Medulla oblongata (tissue), 1 donor: ENCODE measurements at regions not wholly inside any gene's neighbourhood (a gene's known extent, or its start where the extent isn't known, plus 50 kb on each side); places are given as distances from the start of the nearest gene placed in this dataset.
"Not testable (repeated sequence)": the region's sequence is repeated elsewhere in the genome, so short reads cannot be mapped to it uniquely, and the experiment has no call there.

ENCODE experiments used
- DNase-seq: peaks from one replicate; pipeline ENCODE4 v3.0.0-alpha.2; 2015; ENCODE audit errors: extremely low spot score

DNA sequence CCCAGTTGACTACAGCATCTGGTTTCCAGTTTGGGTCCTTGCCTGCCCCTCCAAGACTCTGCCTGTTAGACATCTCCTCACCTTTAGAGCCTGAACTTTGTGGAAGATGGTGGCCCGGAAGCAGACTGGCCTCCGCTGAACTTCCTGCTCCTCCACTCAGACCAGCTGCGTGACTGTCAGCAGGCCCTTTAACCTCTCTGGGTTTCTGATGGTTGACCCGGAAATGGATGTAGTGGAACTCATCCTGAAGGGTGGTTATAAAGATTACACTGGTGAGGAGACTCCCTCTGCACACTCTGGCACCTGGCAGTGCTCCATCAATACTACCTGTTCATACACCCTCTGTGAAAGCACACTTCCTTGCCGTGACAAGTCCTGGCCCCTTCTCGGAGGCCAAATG is 151.9 kb upstream of the TLE3 start:
- DNase-seq: no peak

DNA sequence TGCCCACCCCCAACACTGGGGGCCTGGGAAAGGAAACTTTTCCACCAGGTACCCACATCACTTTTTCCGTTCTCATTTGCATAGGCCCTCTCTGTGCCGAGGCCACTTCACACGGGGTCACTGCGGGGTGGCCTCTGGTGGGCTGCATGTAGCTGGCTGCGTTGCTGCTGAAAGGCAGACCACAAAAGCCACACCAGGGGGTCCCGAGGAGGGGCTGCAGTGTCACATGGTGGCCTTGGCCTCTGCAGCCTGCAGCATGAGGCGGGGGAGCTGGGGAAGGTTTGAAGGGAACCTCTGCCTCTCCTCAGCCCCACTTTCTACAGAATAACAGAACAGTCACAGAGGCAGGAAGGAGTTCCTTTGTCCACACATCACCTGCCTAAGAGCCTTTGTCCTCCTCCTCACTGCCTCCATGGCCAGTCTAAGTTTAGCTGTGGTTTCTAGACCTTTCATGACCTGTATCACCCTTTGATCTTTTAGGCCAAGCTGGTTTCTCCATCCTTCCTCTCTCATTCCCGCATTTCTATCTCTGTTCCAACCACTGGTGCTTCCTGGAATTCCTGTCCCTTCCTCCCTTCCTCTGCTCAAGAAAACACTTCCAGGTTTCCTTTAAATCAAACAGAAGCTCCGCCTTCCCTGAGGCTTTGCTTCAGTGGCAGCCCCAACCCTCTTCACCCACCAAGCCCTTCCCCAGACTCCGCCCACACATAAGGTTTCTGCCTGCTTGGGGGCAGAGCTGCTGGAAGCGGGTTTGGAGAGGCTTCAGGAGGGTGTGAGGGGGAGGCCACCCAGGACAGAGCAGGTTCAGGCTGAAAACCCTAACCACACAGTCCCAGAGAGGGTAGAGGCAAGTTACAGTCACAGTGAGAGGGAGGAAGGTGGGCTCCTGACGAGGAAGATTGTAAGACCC is 150.7 kb upstream of the TLE3 start:
- DNase-seq: no peak

GRCh38 chr15:70247281-70247680 is 149.6 kb upstream of the TLE3 start:
- DNase-seq: no peak

- no peak for DNase-seq
Observed at GRCh38 chr15:70246623-70247220, 149.0 kb upstream of the TLE3 start.

DNA sequence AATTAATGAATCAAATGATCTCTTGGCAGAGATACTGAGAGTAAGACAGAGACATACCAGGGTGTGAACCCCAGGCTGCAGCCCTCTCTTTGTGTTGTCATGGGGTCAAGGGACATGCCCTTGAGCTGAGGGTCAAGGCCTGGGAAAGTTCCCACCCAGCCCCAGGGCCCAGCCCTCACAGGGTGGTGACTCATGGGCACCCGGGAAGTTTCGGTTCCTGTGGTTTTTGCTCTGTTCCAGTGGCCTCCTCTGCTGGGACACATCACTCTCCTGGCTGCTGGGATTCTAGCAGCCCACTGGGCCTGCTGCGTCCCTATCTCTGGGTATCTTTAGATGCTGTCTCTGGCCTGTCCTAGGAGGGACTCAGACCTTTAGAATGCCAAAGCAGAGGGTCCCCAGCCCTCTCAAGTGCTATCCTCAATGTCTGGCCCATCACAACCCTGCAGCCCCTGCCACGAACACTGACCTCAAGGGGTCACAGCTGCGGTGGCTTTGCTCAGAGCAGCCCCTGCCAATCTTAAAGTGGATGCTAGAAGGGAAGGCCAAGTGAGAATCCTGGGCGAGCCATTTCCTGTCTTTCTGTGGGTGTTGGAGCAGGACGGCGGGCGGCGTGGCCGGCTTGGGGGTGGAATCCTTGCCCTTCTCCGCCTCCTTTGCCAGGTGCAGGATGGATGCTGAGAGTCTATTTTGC is 148.4 kb upstream of the TLE3 start:
- peak; percentile 66 for DNase-seq

DNA sequence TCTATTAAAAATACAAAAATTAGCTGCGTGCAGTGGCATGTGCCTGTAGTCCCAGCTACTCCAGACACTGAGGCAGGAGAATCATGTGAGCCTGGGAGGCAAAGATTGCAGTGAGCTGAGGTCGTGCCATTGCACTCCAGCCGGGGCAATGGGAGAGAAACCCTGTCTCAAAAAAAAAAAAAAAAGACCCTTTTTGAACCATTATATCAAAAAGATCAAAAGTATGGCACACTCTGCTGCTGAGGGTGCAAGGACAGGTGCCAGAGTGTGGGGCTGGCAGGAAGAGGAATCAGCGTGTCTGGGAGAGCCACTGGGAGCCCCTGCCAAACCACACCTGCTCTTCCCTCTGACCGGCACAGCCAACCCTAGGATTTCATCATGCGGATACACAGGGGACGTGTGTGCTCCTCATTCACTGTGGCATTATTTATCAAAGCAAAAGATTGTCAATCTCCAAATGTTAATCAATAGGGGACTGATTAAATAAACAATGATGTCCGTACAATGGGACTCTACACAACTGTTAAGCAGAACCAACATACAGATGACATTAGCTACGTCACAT is 147.3 kb upstream of the TLE3 start:
- DNase-seq: no peak

DNA sequence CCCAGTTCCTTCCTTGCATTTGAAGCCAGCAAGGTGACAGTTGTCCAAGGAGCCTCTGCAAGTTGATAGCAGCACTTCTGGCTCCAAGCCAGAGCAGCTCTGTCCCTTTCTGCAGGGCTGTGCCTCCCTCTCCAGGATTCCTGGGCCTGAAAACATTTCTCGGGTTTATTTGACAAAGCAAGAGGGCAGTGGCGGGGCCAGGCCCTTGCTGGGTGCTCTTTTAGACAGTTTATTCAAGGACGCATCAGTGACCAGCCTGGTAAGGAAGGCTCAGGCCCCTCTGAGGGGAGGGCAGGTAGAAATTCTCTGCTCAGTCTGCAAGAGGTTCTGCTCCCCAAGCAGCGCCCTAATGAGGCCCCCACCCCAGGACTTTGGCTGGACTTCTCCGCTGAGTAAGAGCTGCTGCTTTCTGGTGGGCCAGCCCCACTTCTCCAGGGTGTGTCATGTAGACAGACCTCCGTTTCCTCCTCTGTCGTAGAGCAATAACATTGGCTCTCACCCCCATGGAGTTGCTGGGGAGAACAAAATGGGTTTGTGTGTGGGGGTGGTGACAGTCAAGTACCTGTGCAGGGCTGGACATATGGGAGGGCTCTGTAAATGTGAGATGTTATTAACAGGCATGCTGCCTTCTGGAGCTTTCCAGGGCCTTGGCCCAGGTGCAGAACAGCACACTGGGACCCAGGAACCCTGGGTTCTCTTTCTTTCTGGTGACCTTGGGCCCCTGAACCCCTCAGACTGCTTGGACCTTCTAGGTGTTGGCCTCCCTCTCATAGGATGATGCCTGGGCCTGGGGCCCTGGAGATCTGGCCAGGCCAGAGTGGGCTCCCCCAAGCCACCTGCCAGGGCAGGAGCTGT is 146.2 kb upstream of the TLE3 start:
- DNase-seq: no peak

DNA sequence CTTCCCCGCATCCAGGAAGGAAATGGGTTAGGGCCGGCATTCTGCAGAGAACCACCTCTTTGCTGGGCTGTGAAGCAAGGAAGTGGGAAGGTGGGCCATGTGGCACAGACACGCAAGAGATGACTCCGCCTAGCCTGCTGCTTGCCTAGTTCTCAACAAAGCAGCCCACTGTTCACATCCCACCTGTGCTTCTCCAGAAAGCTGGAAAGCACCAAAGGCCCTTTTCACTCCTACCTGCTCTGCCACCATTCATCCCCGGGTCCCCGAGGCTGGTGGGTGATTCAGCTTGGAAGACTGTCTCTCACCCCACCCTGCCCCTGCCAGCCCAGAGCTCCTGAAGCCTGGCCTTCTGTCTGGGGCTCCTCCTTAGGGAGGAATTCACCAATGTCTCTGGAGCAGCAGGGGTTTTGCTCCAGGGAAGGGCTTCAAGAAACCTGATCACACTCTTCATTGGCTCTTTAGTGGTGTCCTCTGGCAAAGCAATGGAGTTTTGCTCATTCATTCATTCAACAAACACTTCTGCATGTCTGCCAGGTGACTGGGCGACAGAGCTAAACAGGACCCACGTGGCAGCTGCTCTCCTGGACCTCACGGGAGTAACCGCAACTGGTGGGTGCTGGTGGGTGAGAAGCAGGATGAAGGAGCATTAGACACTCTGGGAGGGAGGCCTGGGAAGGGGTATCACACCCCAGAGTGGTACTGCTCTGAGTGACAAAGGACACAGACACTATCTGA is 145.4 kb upstream of the TLE3 start:
- no peak for DNase-seq

GRCh38 chr15:70241561-70242320 is 144.0 kb upstream of the TLE3 start:
- no peak for DNase-seq

GRCh38 chr15:70240820-70241430 is 143.2 kb upstream of the TLE3 start:
- DNase-seq: no peak

- DNase-seq: no peak
Observed at GRCh38 chr15:70240082-70240481, 142.4 kb upstream of the TLE3 start.

DNA sequence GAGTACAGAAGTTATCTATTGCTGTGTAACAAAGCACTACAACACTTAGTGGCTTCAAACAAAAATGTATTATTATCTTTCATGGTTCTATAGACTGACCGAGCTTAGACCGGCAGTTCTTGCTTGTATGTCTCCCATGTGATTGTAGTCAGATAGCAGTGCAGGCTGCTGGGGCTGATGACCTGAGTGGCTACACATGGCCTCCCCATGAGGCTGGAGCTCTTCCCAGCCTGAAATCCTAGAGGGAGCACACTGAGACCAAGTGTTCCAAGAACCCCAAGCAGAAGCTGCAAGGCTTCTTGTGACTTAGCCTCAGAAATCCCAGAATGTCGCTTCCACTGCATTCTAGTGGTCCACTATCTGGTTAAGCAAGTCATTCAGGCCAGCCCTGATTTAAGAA is 141.2 kb upstream of the TLE3 start:
- no peak for DNase-seq

GRCh38 chr15:70237626-70238025 is 139.9 kb upstream of the TLE3 start:
- no peak for DNase-seq

GRCh38 chr15:70236341-70237086 is 138.8 kb upstream of the TLE3 start:
- no peak for DNase-seq

GRCh38 chr15:70235347-70235746 is 137.6 kb upstream of the TLE3 start:
- no peak for DNase-seq

GRCh38 chr15:70234256-70234905 is 136.7 kb upstream of the TLE3 start:
- DNase-seq: peak; percentile 20

DNA sequence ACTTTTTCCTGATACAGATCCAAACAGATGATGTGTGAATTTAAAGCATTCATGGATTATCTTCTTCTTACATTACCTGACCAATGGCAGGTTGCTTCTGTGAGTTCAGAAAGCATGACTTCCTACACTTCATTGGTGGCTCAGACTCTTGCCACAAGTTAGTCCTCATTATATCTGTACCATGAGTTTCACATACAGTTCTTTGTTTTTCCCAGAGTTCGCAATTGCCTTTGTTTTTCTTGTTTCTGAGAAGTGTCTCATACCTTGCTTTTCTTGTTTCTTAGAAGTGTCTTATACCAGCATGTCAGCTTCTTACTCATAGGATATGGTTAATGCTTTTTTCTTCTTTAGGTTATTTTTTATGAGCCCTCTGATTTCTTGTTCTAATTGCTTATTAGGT is 133.8 kb upstream of the TLE3 start:
- DNase-seq: no peak

- DNase-seq: not testable (repeated sequence)
Observed at GRCh38 chr15:70227918-70228317, 130.2 kb upstream of the TLE3 start.
